ENCODE measurements at regions not wholly inside any gene's neighbourhood (a gene's known extent, or its start where the extent isn't known, plus 50 kb on each side); places are given as distances from the start of the nearest gene placed in this dataset.

- CTCF ChIA-PET = no interaction called here
- H3K4me1 ChIP-seq (ENCODE audit: control insufficient read depth in 2 of 2, insufficient read depth in 2 of 2, low read length in 2 of 2) = no peaks in the 10 kb centered on the region
- no peak overlapping the region for H2AFZ ChIP-seq (ENCODE audit: insufficient read depth, low read depth, low read length, poor library complexity, severe bottlenecking)
- no peak overlapping the region for H3K4me3 Mint-ChIP-seq
- H3K9me3 ChIP-seq (ENCODE audit: control extremely low read depth in 1 of 3, control insufficient read depth in 2 of 3, insufficient read depth in 1 of 3, low read length in 2 of 3) = no peaks in the 10 kb centered on the region
- no peak overlapping the region for H3K27ac ChIP-seq (ENCODE audit: low read length in 2 of 2)
- intact Hi-C loops (cut with micrococcal nuclease) = no loop called here
- DNase-seq (no peak), ATAC-seq (ENCODE audit: low read depth) (no peak)
- no peaks in the 10 kb centered on the region for H3K9me3 Mint-ChIP-seq (ENCODE audit: insufficient read depth)
- no peak overlapping the region for H3K9ac ChIP-seq (ENCODE audit: low read length)
- WGBS (ENCODE audit: insufficient coverage) = no CpG with 5 or more reads among the region's 1 CpG
- H3K27ac Mint-ChIP-seq = no peak overlapping the region
- no peaks in the 10 kb centered on the region for H3K36me3 ChIP-seq (replicated peaks in 1 of 2; ENCODE audit: control extremely low read depth in 1 of 2, control insufficient read depth in 1 of 2, extremely low read depth in 1 of 2, insufficient read depth in 2 of 2, low read length in 1 of 2)
- no peak overlapping the region for H3K4me2 ChIP-seq (replicated peaks; ENCODE audit: low read depth, low read length, poor library complexity, severe bottlenecking)
- H4K20me1 ChIP-seq (ENCODE audit: control insufficient read depth, insufficient read depth, low read length, poor library complexity, severe bottlenecking) = no peaks in the 10 kb centered on the region
- no peaks in the 10 kb centered on the region for H3K79me2 ChIP-seq (ENCODE audit: control insufficient read depth, insufficient read depth, low read length)
- H3K4me3 ChIP-seq (ENCODE audit: control extremely low read depth in 1 of 5, extremely low read depth in 1 of 5, insufficient read depth in 1 of 5, low read depth in 2 of 5, low read length in 4 of 5) = no peak overlapping the region
- TF ChIP-seq EZH2 (IDR thresholded peaks at IDR 0.05; ENCODE audit: borderline replicate concordance, insufficient read depth, low read depth, low read length, poor library complexity, severe bottlenecking) = no peak
- no peak for TF ChIP-seq CTCF (IDR thresholded peaks at IDR 0.05)
- H3K4me1 Mint-ChIP-seq = no peaks in the 10 kb centered on the region
- no peaks in the 10 kb centered on the region for H3K27me3 Mint-ChIP-seq
- H3K27me3 ChIP-seq (replicated peaks in 1 of 4; ENCODE audit: control extremely low read depth in 1 of 4, control insufficient read depth in 3 of 4, insufficient read depth in 4 of 4, low read length in 3 of 4) = no peaks in the 10 kb centered on the region
- POLR2A ChIA-PET = no interaction called here
Measured at GRCh38 chrX:139186991-139187390, 343.5 kb upstream of the F9 start.

GRCh38 chrX:139179592-139179991, 350.9 kb upstream of the F9 start:
- intact Hi-C loops (cut with micrococcal nuclease) = no loop called here
- no peaks in the 10 kb centered on the region for H3K9me3 Mint-ChIP-seq (ENCODE audit: insufficient read depth)
- no peak overlapping the region for H3K4me3 Mint-ChIP-seq
- Histone ChIP-seq H2AFZ (ENCODE audit: insufficient read depth, low read depth, low read length, poor library complexity, severe bottlenecking) (no peak overlapping the region), H3K79me2 (ENCODE audit: control insufficient read depth, insufficient read depth, low read length) (no peaks in the 10 kb centered on the region), H3K4me1 (ENCODE audit: control insufficient read depth in 2 of 2, insufficient read depth in 2 of 2, low read length in 2 of 2) (no peaks in the 10 kb centered on the region), H3K4me2 (replicated peaks; ENCODE audit: low read depth, low read length, poor library complexity, severe bottlenecking) (no peak overlapping the region), H4K20me1 (ENCODE audit: control insufficient read depth, insufficient read depth, low read length, poor library complexity, severe bottlenecking) (no peaks in the 10 kb centered on the region), H3K27me3 (replicated peaks in 1 of 4; ENCODE audit: control extremely low read depth in 1 of 4, control insufficient read depth in 3 of 4, insufficient read depth in 4 of 4, low read length in 3 of 4) (no peaks in the 10 kb centered on the region), H3K27ac (ENCODE audit: low read length in 2 of 2) (no peak overlapping the region), H3K4me3 (ENCODE audit: control extremely low read depth in 1 of 5, extremely low read depth in 1 of 5, insufficient read depth in 1 of 5, low read depth in 2 of 5, low read length in 4 of 5) (no peak overlapping the region), H3K36me3 (replicated peaks in 1 of 2; ENCODE audit: control extremely low read depth in 1 of 2, control insufficient read depth in 1 of 2, extremely low read depth in 1 of 2, insufficient read depth in 2 of 2, low read length in 1 of 2) (no peaks in the 10 kb centered on the region), H3K9me3 (ENCODE audit: control extremely low read depth in 1 of 3, control insufficient read depth in 2 of 3, insufficient read depth in 1 of 3, low read length in 2 of 3) (no peaks in the 10 kb centered on the region), H3K9ac (ENCODE audit: low read length) (no peak overlapping the region)
- no peaks in the 10 kb centered on the region for H3K27me3 Mint-ChIP-seq
- no peak for TF ChIP-seq CTCF (IDR thresholded peaks at IDR 0.05)
- no peak for TF ChIP-seq EZH2 (IDR thresholded peaks at IDR 0.05; ENCODE audit: borderline replicate concordance, insufficient read depth, low read depth, low read length, poor library complexity, severe bottlenecking)
- 40% methylated on average over 1 of the region's 1 CpG for WGBS (ENCODE audit: insufficient coverage)
- no peaks in the 10 kb centered on the region for H3K4me1 Mint-ChIP-seq
- ATAC-seq (ENCODE audit: low read depth) = no peak
- ChIA-PET POLR2A (no interaction called here), CTCF (no interaction called here)
- DNase-seq = no peak
- H3K27ac Mint-ChIP-seq = no peak overlapping the region
